Trophoblast cell (in vitro differentiated cells and primary cell): ENCODE measurements at regions not wholly inside any gene's neighbourhood (a gene's known extent, or its start where the extent isn't known, plus 50 kb on each side); places are given as distances from the start of the nearest gene placed in this dataset.
A peak's percentile ranks its signal among the peaks of the same experiment; 100 is the strongest.

Experiments
- DNase-seq, 2 donors: peaks; one replicate each; pipeline ENCODE4 v3.0.0-alpha.2; 2016
- H2AFZ ChIP-seq: 2 replicates; pipeline ENCODE4 v1.6.1; 2013; ENCODE audit warnings: low read length, moderate library complexity, mild to moderate bottlenecking; ENCODE audit not compliant: insufficient read depth, poor library complexity
- H2AK5ac ChIP-seq: 2 replicates; pipeline ENCODE4 v1.6.1; 2013; ENCODE audit warnings: mild to moderate bottlenecking, low read length
- H2BK120ac ChIP-seq: 2 replicates; pipeline ENCODE4 v1.6.1; 2013; ENCODE audit warnings: low read length, mild to moderate bottlenecking, moderate library complexity; ENCODE audit not compliant: insufficient read depth, poor library complexity
- H2BK12ac ChIP-seq: 2 replicates; pipeline ENCODE4 v1.6.1; 2013; ENCODE audit warnings: mild to moderate bottlenecking, low read length, moderate library complexity
- H2BK5ac ChIP-seq: 2 replicates; pipeline ENCODE4 v1.6.1; 2013; ENCODE audit warnings: low read length, low read depth, moderate library complexity, mild to moderate bottlenecking; ENCODE audit not compliant: poor library complexity
- H3K14ac ChIP-seq: 2 replicates; pipeline ENCODE4 v1.6.1; 2013; ENCODE audit warnings: mild to moderate bottlenecking, low read length
- H3K18ac ChIP-seq: 2 replicates; pipeline ENCODE4 v1.6.1; 2013; ENCODE audit warnings: mild to moderate bottlenecking, low read length
- H3K23ac ChIP-seq: 2 replicates; pipeline ENCODE4 v1.6.1; 2013; ENCODE audit warnings: low read length
- H3K27ac ChIP-seq: 2 replicates; pipeline ENCODE4 v1.5.1; 2013; ENCODE audit warnings: low read depth, mild to moderate bottlenecking, inconsistent platforms, low read length, moderate library complexity
- H3K27me3 ChIP-seq: 2 replicates; pipeline ENCODE4 v1.6.1; 2013; ENCODE audit warnings: inconsistent platforms, mild to moderate bottlenecking, low read length, moderate library complexity; ENCODE audit not compliant: insufficient read depth
- H3K36me3 ChIP-seq, 2 experiments: 1 replicate in 1 of 2; 2 replicates in 1 of 2; pipeline ENCODE4 v1.6.1; 2013; ENCODE audit warnings: low read length in 2 of 2, mild to moderate bottlenecking in 2 of 2, moderate library complexity in 1 of 2; ENCODE audit not compliant: insufficient read depth in 2 of 2, control insufficient read depth in 1 of 2
- H3K4ac ChIP-seq: 2 replicates; pipeline ENCODE4 v1.6.1; 2013; ENCODE audit warnings: low read depth, mild to moderate bottlenecking, low read length, moderate library complexity
- H3K4me1 ChIP-seq, 2 experiments: 1 replicate in 1 of 2; 2 replicates in 1 of 2; pipeline ENCODE4 v1.6.1; 2013; ENCODE audit warnings: low read length in 2 of 2, mild to moderate bottlenecking in 2 of 2, moderate library complexity in 1 of 2; ENCODE audit not compliant: insufficient read depth in 2 of 2, control insufficient read depth in 1 of 2
- H3K4me2 ChIP-seq: 2 replicates; pipeline ENCODE4 v1.6.1; 2013; ENCODE audit warnings: inconsistent platforms, mild to moderate bottlenecking, low read length, moderate library complexity
- H3K4me3 ChIP-seq: 2 replicates; pipeline ENCODE4 v1.5.1; 2013; ENCODE audit warnings: mild to moderate bottlenecking, low read depth, low read length, inconsistent platforms
- H3K79me1 ChIP-seq: one replicate; pipeline ENCODE4 v1.6.1; 2013; ENCODE audit warnings: low read length
- H3K79me2 ChIP-seq: 2 replicates; pipeline ENCODE4 v1.6.1; 2013; ENCODE audit warnings: low read length, mild to moderate bottlenecking; ENCODE audit not compliant: control insufficient read depth, insufficient read depth, poor library complexity
- H3K9ac ChIP-seq: 2 replicates; pipeline ENCODE4 v1.6.1; 2013; ENCODE audit warnings: mild to moderate bottlenecking, low read length
- H3K9me3 ChIP-seq: 2 replicates; pipeline ENCODE4 v1.6.1; 2013; ENCODE audit warnings: low read depth, mild to moderate bottlenecking, control low read depth, inconsistent platforms, low read length; ENCODE audit not compliant: insufficient read depth
- H4K12ac ChIP-seq: 2 replicates; pipeline ENCODE4 v1.6.1; 2013; ENCODE audit warnings: low read depth, mild to moderate bottlenecking, low read length, moderate library complexity
- H4K8ac ChIP-seq: 2 replicates; pipeline ENCODE4 v1.6.1; 2013; ENCODE audit warnings: low read depth, mild to moderate bottlenecking, low read length, moderate library complexity
- H4K91ac ChIP-seq: one replicate; pipeline ENCODE4 v1.6.1; 2013; ENCODE audit warnings: low read depth, mild to moderate bottlenecking, low read length, moderate library complexity
- WGBS: extraction: QIAGEN DNeasy Blood & Tissue Kit; methylation state at CpG from one replicate; pipeline ENCODE4 v1.1.7; 2013; ENCODE audit warnings: missing lambda C conversion rate; ENCODE audit not compliant: insufficient read length, insufficient coverage; ENCODE audit errors: extremely low coverage; 5-methylcytosine and 5-hydroxymethylcytosine counted together

- Histone ChIP-seq H3K4ac (no peak overlapping the region), H4K12ac (no peak overlapping the region), H3K9ac (no peak overlapping the region), H2AFZ (no peak overlapping the region), H3K4me3 (no peak overlapping the region), H3K79me1 (peaks cover 15% of the 10 kb centered on the region), H4K8ac (no peak overlapping the region), H3K27me3 (no peaks in the 10 kb centered on the region), H2BK5ac (no peak overlapping the region), H2BK12ac (no peak overlapping the region), H3K4me2 (no peak overlapping the region), H3K36me3 (no peaks in the 10 kb centered on the region), H3K9me3 (no peaks in the 10 kb centered on the region), H3K23ac (no peak overlapping the region), H3K4me1 (peaks cover 5 to 13% of the 10 kb centered on the region in 2 experiments), H4K91ac (no peak overlapping the region), H3K18ac (no peak overlapping the region), H3K27ac (peak overlapping the region; percentile 76), H3K79me2 (peaks cover 2% of the 10 kb centered on the region), H2BK120ac (peak overlapping the region; percentile 51), H2AK5ac (no peak overlapping the region), H3K14ac (no peak overlapping the region)
- WGBS, result no CpG with 5 or more reads among the region's 3 CpGs
- DNase-seq, result no peak
Measured at GRCh38 chr1:81548918-81549587, 251.7 kb upstream of the ADGRL2 start.

- no peak overlapping the region for H3K4me2 ChIP-seq
- no peak overlapping the region for H3K4ac ChIP-seq
- WGBS, result no CpG with 5 or more reads among the region's 2 CpGs
- H3K4me3 ChIP-seq, result no peak overlapping the region
- H3K9ac ChIP-seq, result no peak overlapping the region
- H2AK5ac ChIP-seq, result no peak overlapping the region
- no peak overlapping the region for H2AFZ ChIP-seq
- no peak overlapping the region for H3K14ac ChIP-seq
- no peak for DNase-seq
- H3K9me3 ChIP-seq, result no peaks in the 10 kb centered on the region
- H2BK5ac ChIP-seq, result no peak overlapping the region
- no peaks in the 10 kb centered on the region for H3K27me3 ChIP-seq
- H3K23ac ChIP-seq, result no peak overlapping the region
- no peak overlapping the region for H3K27ac ChIP-seq
- no peak overlapping the region for H4K91ac ChIP-seq
- H3K79me2 ChIP-seq, result peaks cover 2% of the 10 kb centered on the region
- H4K12ac ChIP-seq, result no peak overlapping the region
- no peaks in the 10 kb centered on the region for H3K36me3 ChIP-seq
- H3K4me1 ChIP-seq, result peaks cover 7 to 16% of the 10 kb centered on the region in 2 experiments
- H2BK12ac ChIP-seq, result no peak overlapping the region
- no peak overlapping the region for H4K8ac ChIP-seq
- no peak overlapping the region for H2BK120ac ChIP-seq
- H3K79me1 ChIP-seq, result peaks cover 17% of the 10 kb centered on the region
- no peak overlapping the region for H3K18ac ChIP-seq
Measured at GRCh38 chr1:81547912-81548303, 252.8 kb upstream of the ADGRL2 start.

- Histone ChIP-seq H2AFZ (no peak overlapping the region), H3K4ac (no peak overlapping the region), H2AK5ac (no peak overlapping the region), H4K91ac (no peak overlapping the region), H4K12ac (no peak overlapping the region), H3K14ac (no peak overlapping the region), H3K23ac (no peak overlapping the region), H2BK12ac (no peak overlapping the region), H3K18ac (no peak overlapping the region), H3K36me3 (no peaks in the 10 kb centered on the region), H3K79me2 (peaks cover 2% of the 10 kb centered on the region), H3K4me2 (no peak overlapping the region), H4K8ac (no peak overlapping the region), H3K9me3 (no peaks in the 10 kb centered on the region), H3K9ac (no peak overlapping the region), H2BK5ac (peak overlapping the region; percentile 80), H3K27ac (no peak overlapping the region), H2BK120ac (no peak overlapping the region), H3K27me3 (no peaks in the 10 kb centered on the region), H3K79me1 (peaks cover 17% of the 10 kb centered on the region), H3K4me3 (no peak overlapping the region), H3K4me1 (peaks cover 7 to 16% of the 10 kb centered on the region in 2 experiments)
- no peak for DNase-seq
- no CpG with 5 or more reads among the region's 6 CpGs for WGBS
Measured at GRCh38 chr1:81547261-81547911, 253.3 kb upstream of the ADGRL2 start.

GRCh38 chr1:81545734-81546133 is 255.0 kb upstream of the ADGRL2 start:
- peak overlapping the region; percentile 100 for H2AK5ac ChIP-seq
- H3K9ac ChIP-seq, result no peak overlapping the region
- H3K4ac ChIP-seq, result no peak overlapping the region
- H3K79me2 ChIP-seq, result peaks cover 2% of the 10 kb centered on the region
- no peaks in the 10 kb centered on the region for H3K27me3 ChIP-seq
- H2AFZ ChIP-seq, result no peak overlapping the region
- no peak overlapping the region for H3K23ac ChIP-seq
- no peaks in the 10 kb centered on the region for H3K36me3 ChIP-seq
- H3K18ac ChIP-seq, result peak overlapping the region; percentile 78
- H3K4me3 ChIP-seq, result no peak overlapping the region
- peak overlapping the region; percentile 77 for H4K91ac ChIP-seq
- H3K4me1 ChIP-seq, result peaks cover 7 to 9% of the 10 kb centered on the region in 2 experiments
- H3K14ac ChIP-seq, result peak overlapping the region; percentile 87
- DNase-seq, result no peak
- no CpG with 5 or more reads among the region's 6 CpGs for WGBS
- H2BK5ac ChIP-seq, result peak overlapping the region; percentile 68
- no peaks in the 10 kb centered on the region for H3K9me3 ChIP-seq
- no peak overlapping the region for H3K4me2 ChIP-seq
- peak overlapping the region; percentile 79 for H4K8ac ChIP-seq
- peaks cover 11% of the 10 kb centered on the region for H3K79me1 ChIP-seq
- H2BK12ac ChIP-seq, result peak overlapping the region; percentile 98
- no peak overlapping the region for H3K27ac ChIP-seq
- H4K12ac ChIP-seq, result no peak overlapping the region
- peak overlapping the region; percentile 80 for H2BK120ac ChIP-seq
